ENCODE measurements at regions not wholly inside any gene's neighbourhood (a gene's known extent, or its start where the extent isn't known, plus 50 kb on each side); places are given as distances from the start of the nearest gene placed in this dataset.

DNA sequence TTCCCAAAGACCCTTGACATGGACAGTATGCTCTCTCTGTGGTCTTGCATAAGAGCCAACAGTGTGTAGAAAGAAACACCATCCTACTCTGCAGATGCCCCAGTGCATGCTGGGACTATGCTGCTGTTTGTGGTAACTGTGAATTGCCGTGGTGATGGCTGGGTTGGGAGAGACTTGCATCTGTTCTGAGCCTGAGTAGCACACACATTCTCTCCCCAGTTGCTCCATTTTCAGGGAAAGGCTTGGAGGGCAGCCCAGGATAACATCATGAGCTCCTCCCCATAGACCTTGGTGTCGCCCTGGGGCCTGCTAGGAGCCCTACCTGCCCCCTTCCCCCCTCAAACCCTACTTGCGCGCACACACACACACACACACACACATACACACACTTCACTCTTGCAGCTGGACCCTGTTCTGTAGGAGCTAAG lies 120.9 kb upstream of the IPO9 start:
- DNase-seq (ENCODE audit: low read depth, low spot score): peak; percentile 56

DNA sequence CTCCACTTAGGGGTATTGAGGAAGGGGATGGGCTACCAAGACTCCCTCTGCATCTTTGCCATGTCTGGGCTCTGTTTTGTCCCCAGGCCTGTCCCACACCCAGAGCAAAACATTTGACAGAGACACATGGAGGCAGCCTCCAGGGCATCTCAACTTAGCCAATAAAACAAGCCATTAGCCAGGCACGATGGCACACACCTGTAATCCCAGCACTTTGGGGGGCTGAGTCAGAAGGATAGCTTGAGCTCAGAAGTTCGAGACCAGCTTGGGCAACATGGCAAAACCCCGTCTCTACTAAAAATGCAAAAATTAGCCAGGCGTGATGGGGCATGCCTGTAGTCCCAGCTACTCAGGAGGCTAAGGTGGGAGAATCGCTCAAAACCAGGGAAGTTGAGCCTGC lies 120.3 kb upstream of the IPO9 start:
- DNase-seq (ENCODE audit: low read depth, low spot score): no peak

DNA sequence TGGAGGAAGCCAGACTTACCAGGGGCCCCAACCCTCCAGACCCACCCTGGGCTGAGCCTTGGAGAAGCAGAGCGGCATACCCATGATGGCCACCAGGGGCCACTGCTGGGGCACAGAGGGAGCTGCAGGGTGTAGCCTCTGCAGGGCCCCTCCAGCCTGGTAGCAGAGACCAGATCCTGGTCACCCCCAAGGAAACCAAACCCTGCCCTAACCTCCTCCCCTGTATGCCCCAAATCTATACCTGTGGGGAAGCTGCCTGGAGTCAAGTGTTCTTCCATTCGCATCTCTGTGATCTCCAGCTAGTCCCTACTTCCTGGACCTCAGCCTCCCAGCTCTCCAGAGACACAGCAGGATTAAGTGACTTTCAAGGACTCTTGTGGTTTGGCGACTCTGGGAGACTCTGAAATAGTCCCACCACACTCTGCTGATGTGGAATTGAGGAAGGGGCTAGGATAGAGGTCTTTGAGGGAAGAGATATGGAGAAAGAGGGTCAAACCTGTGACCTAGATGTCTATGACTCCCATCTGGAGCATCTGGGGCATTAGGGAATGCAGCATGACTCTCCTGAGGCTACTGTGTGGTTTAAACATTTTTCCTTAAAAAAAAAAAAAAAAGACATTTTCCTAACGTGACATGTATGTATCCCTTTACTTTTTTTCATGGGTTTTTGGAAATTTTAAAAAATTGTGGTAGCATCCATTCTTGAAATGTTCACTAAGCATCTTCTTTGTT lies 119.2 kb upstream of the IPO9 start:
- peak; percentile 80 for DNase-seq (ENCODE audit: low read depth, low spot score)

DNA sequence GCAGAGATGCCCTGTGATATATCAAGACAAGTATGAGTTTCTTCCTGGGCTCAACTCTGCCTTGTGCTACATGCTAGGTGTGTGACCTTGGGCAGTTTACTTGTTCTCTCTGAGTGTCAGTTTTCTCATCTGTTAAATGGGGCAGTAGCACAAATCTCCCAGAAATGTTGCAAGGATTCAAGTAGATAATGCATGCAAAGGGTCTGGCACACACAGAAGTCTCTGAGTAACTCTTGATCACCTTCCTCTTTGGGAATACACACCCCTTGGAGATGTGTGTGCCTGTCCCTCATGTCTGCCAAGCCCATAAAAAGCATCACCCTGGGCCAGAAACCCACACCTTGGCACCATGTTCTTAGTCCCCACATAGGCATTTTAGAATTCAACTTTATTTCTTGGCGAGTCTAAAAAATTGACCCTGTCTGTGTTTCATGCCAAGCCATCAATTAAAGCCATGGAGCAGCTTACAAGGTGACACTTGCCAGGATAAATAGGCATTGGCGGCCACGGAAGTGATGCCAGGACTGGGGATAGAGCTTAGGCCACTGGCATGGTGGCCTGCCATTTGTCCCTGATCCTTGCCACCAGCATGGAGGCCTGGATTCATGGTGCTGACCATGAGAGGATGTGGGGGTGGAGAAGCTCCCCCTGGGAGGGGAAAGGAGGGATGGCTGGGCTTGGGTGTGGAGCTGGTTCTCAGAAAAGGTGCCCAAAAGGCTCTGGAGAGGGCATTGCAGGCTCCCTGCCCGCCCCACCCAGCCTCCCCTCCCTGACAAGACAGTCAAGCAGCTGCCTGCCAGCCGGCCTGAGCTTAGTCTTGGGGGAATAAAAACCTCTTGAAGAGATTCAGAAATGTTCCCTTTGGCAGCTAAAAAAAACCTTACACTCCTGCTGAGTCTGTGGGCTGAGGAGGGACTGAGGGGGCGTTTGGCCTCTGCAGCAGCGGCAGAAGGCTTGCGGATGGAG lies 118.0 kb upstream of the IPO9 start:
- DNase-seq (ENCODE audit: low read depth, low spot score): peak; percentile 44

DNA sequence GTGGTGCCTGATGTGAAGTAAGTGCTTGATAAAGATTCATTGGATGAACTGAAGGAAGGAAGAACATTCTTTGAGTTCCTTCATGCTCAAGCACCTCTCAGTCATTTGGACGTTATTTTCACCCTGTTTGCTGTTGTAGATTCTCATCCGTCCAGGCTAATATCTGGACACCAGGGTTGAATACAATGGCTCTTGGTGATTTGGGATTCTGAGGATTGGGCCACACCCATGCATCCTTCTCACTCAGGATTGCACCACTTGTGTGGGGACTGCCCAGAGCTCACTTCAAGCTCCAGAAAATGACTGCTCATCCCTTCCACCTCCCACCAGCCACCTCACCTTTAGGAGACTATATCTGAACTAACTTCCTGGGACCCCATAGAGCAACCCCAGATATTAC lies 117.1 kb upstream of the IPO9 start:
- no peak for DNase-seq (ENCODE audit: low read depth, low spot score)

DNA sequence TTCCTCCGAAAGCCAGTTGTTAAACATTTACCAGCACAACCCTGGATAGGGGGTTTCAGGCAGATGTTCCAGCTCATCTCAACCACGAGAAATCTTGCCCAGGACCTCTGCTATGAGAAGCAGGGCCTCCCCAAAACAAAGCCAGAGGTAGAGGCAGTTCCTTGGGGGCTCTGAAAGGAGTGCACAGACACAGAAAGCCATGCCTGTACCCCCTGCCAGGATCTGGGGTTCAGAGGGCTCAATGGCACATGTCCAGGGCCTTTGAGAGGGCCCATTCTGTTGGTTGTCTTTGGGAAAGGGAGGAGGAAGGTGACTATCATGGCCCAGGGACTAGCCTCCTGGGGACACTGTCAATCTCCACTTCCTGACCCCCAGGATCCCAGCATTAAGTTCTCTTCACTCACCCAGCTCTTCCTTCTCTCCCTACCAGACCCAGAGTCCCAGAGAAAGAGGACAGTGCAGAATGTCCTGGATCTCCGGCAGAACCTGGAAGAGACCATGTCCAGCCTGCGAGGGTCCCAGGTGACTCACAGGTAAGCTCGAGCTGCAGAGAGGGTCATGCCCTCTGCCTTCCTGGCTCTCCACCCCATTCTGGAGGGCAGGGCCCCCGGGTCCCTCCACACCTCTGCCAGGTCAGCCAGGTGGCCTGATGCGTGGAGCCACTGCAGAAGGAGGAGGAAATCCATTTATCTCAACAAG lies 116.4 kb upstream of the IPO9 start:
- no peak for DNase-seq (ENCODE audit: low read depth, low spot score)

DNA sequence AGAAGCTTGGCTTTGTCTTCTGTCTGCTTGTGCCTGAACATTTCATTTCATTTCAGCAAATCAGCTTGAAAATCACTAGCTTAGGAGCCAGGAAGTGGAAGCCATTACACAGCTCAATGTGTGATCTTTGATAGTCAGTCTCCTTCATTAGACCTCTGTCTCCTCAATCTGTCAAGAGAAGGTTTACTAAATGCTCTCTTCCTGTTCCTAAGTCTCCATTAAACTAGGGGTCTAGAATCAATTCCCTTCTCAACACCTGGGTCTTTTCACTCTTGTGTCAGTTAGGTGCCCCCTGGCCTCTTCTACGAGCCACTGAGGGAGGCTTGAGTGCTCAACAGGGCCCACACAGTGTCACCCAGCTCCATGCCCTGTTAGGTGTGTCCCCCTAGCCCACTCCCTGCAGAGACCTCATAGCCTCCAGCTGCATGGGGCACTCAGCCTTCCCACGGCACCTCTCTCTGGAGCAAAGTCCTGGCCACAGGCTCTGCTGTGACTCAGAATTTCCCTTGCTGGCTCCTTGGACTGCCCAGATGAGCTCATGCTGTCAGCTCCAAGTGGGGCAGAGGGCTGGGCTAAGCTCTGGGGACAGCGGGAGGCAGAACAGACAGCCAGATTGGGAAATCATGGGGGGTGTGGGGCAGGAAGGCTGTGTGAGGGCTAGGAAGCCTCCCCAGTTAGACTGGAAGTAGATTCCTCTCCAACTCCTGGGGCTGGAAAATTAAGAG lies 115.7 kb upstream of the IPO9 start:
- peak; percentile 99 for DNase-seq (ENCODE audit: low read depth, low spot score)

DNA sequence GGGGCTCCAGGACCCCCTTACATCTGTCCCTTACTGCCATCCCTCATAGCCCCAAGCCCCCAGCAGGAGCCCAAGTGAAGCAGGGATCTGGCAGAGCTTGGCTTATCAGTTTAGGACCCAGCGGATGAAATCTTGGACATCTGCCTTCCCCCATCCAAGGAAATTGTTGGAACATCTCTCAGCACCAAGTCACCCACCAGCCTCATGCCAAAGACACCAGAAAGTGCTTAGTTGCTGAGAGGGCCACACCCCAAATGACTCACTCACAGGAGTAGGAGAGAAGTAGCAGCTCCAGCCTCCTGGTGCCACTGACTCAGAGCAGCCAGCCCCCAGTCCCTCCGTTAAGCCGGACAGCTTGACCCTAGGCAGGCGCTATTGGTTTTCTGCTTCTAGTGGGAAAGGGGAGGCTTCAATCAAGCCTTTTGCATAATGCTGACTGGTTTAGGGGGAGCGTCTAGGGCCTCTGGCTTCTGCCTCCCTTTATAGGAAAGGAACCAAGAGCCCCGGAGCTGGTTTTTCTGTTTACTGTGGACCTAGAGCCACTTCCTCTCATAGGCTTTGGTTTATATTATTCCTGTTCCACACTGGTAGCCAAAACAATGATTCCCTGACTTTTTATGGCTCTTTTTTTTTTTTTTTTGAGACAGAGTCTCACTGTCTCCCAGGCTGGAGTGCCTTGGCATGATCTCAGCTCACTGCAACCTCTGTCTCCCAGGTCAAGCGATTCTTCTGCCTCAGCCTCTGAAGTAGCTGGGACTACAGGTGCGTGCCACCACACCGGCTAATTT lies 114.2 kb upstream of the IPO9 start:
- peak; percentile 98 for DNase-seq (ENCODE audit: low read depth, low spot score)

DNA sequence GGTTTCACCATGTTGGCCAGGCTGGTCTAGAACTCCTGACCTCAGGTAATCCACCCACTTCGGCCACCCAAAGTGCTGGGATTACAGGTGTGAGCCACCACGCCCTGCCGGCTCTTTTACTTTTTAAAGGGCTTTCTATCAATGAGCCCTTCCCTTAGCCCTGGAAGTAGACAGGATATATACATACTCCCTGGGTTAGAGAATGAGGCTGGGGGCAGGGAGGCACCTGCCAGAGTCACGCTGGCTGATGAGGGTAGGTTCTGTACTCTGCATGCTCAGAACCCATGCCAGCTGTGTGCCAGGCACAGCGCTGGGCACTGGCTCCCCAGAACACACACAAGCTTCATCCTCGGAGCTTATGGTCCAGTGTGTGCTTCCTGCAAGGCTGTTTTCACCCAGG lies 113.6 kb upstream of the IPO9 start:
- DNase-seq (ENCODE audit: low read depth, low spot score): no peak

DNA sequence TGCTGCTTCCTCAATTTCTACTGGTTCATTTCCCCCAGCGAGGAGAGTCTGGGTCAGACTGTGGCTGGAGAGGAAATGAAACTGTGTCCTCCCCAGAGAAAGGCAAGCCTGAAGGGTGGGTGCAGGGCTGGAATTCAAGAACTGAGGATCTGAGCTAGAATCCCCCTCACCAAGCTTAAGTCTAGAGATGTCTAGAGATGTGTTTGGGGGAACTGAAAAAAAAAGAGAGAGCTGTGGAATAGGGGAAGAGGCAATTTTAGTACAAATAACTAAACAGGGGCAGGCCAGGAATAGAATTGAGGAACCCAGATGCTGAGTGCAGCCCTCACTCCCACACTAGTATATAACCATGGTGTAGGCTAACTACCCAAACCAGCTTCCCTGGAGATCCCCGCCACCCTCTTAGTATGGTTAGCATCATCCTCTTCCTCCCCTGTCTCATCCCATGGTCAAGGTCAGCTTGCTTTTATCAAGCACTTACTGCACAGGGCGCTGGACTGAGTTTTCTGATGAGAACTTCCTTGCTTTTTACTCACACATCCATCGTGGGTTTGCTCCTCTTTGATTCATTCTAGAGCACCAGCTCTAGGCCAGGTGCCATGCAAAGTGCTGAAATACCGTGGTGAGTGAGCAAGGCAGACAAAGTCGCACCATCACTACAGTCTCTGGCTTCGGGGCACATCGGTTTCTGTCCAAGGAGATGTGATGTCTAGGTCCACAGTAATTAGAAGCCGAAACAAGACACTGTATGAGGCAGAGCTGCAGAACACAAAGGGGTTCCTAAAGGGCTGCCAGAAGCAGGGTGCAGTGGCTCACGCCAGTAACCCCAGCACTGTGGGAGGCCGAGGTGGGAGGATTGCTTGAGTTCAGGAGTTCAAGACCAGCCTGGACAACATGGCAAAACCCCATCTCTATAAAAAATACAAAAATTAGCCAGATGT lies 112.9 kb upstream of the IPO9 start:
- no peak for DNase-seq (ENCODE audit: low read depth, low spot score)

DNA sequence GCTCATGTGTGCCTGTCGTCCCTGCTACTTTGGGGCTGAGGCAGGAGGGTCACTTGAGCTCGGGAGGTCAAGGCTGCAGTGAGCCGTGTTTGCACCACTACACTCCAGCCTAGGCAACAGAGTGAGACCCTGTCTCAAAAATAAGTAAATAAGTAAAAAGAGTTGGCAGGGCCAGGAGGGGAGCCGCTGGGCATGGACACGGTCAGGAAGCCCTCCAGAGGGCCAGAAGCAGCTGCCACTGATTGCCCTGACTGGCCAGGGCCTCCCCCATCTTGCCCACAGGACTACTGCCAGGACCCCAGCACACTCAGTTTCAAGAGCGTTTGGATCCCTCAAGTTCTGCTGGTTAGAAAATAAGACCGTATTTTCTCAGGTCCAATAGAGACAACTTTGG lies 112.2 kb upstream of the IPO9 start:
- DNase-seq (ENCODE audit: low read depth, low spot score): no peak

DNA sequence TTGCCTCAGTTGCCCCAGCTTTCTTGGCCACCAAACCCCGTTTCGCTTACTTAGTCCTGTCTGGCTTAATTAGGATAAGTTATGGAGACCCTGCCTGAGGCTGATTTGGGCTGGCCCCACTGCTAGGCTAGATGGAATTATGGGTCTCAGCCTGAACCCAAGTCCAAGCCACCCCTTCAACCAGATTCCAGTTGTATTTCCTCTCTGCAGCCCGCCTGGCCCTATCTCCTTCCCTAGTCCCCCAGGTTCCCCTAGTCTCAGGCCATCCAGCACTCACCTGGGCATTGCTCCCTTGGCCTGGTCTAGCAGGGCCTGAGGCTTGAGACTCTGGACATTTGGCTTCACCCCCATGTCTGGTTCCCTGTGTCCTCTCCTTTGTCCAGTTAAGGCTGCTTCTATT lies 111.7 kb upstream of the IPO9 start:
- DNase-seq (ENCODE audit: low read depth, low spot score): no peak

DNA sequence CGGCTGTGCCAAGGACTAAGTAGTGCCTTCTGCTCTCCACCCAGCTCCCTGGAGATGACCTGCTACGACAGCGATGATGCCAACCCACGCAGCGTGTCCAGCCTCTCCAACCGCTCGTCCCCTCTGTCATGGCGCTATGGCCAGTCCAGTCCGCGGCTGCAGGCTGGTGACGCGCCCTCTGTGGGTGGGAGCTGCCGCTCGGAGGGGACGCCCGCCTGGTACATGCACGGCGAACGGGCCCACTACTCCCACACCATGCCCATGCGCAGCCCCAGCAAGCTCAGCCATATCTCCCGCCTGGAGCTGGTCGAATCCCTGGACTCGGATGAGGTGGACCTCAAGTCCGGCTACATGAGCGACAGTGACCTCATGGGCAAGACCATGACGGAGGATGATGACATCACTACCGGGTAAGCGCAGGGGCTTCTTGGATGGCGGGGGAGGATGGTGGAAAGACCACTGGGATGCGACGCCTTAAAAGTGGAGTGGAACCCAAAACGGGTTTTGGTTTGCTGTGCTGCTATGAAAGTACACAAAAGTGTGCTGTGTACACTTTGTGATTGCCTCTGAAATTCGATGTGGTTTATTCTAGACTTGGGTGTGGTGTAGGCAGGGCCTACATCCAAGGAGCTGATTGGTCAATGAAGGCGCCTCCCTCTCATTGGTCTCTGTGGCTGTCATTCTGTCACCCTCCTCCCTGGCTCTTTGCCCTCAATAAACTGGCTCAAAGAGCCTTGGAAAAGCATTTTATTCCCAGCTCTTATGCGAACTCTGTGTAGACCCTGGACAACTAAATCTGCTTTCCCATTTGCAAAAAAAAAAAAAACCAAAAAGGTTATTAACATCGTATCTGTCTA lies 110.4 kb upstream of the IPO9 start:
- no peak for DNase-seq (ENCODE audit: low read depth, low spot score)

DNA sequence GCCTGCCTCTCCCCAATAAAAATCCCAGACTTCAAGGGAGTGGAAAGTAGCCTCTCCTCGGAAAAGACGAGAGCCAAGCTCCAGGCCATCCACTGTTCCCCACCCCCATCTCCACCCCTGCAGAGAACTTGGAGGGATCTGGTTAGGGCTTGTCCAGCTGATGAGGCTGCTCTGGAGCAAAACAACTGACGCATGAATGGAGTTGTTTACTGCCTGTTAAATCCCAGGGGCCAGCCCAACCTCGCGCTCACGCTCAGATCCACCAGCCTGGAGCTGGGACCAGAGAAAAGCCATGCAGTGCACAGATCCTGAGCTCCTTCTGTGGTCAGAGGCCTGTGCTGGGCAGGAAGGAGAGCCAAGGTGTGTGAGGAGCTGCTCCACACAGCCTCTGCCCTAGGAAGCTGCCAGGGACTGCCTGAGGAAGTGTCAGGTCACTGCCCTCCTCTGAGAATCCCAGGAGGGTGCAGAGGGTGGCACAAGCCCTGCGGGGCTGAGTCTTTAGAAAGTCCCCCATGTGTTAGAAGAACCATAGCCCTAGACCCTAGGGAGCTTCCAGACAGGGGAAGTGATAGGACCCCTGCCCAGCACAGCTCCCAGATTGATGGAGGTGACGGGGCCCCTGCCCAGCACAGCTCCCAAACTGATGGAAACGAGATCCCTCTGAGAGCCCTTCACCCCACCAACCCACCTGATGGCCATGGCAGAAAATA lies 109.0 kb upstream of the IPO9 start:
- DNase-seq (ENCODE audit: low read depth, low spot score): peak; percentile 74

DNA sequence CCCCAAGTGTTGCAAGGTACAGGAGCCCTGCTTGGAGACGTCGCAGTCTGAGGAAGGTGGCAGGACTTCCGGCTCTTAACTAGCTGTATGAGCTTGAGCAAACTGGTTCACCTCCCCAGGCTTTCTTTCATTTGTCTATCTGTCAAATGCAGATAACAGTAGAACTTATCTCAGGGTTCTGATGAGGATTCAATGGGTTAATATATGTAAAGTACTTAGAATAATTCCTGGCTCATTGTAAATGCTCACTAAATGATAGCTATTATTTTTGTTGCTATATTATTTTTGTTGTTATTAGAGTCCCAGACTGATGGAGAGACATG lies 108.5 kb upstream of the IPO9 start:
- no peak for DNase-seq (ENCODE audit: low read depth, low spot score)

DNA sequence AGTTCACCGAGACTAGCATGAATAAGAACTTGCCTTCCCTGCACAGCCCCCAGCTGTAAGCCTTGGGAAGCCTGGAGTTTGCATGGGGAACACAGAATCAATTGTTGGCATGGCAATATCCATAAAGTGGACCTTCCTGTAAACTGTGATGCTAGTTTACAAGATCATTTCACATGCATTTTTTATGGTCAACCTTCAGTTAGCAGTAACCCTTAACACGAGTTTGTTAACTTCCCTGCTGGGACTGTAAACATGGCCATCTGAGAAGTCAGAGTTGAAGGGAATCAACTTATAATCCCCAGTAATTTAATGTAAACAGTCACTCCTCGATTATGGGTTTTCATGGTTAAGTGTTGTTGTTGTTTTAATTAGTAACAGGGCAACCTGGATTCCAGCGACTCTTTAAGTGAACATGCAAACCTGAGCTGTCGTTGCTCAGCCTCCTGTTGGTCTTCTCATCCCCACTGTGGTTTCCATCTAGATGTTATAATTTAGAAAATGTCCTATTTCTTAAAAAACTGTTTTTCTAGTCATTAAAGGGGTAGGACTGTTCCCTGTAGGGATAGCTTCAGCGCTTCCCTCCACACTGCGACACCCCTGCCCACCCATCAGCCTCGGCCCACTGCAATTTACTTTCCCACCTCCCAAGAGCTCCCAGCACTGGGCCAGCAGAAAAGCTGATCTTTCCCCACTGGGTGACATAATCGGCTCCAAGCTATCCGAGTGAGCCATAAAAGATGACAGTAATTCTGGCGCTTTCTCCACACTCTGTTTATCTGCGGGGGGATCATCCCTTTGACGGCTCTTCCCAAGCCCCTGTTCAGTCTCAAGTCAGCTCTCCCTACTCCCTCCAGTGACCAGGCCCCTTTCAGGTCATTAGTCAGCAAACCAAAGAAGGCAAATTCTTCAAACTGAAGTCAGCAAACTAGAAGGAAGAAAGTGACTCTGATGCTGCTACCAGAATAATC lies 107.6 kb upstream of the IPO9 start:
- peak; percentile 67 for DNase-seq (ENCODE audit: low read depth, low spot score)

Measured in astrocyte of the hippocampus (primary cell).